ENCODE measurements at regions not wholly inside any gene's neighbourhood (a gene's known extent, or its start where the extent isn't known, plus 50 kb on each side); places are given as distances from the start of the nearest gene placed in this dataset.

DNA sequence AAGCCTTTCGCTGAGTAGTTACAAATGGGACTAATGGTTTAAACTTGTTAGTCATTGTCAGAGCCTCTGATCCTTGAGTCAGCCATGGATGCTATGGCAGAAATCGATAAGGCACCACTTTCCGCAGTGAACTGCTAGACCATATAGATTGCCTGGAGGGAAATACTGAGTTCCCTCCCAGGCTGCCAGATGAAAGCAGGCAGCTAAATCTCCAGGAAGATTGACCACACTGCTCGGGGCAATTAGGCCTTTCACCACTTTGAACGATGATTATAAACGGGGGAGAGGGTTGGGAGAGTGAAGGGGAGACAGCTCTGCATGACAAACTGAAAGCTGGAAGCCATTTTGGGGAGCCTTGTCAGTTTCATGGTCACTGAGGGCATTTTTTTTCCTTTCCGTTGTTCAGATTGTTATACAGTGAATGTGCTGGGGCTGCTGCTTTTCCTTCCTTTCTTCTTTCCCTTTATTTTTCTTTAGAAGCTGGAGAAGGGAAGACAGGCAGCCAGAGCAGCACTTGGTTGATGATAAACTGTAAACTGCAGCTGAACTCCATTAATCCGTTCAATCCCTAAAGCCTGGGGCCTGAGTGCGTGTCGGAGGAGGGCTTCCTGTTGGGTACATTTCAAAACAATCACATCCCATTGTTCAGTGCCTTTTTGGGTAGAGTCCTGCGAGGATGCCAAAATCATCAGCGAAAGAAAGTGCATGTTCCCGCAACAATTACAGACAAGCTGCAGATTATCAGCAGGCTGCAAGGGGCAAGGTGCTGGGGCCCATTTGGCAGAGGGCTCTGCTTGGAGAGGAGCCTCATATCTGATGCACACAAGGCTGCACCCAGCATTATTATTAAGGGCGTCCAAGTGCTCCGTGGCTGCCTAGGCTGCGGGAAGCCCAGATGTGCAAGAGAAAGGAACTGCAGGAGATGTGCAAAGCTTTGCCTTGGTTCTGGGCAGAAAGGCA lies 308.4 kb downstream of the PSAT1 start:
- DNase-seq (ENCODE audit: low spot score) = no peak

DNA sequence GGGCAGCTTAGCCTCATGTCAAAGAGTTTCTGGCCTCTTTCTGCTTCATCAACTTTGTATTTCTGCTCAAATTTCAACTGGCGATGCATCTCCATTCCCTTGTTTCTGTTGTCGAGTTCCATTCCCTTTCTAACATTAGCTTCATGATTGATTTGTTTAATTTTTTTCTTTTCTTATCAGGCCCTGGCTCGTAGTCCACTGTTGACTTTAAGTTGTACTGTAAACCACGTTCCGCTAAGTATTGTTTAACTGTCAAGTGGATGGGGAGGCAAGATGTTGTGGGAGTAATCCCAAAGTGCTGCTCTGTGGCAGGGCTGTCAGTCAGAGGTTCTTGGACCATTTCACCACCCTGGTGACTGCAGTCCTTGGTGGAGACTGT lies 309.1 kb downstream of the PSAT1 start:
- DNase-seq (ENCODE audit: low spot score) = no peak

DNA sequence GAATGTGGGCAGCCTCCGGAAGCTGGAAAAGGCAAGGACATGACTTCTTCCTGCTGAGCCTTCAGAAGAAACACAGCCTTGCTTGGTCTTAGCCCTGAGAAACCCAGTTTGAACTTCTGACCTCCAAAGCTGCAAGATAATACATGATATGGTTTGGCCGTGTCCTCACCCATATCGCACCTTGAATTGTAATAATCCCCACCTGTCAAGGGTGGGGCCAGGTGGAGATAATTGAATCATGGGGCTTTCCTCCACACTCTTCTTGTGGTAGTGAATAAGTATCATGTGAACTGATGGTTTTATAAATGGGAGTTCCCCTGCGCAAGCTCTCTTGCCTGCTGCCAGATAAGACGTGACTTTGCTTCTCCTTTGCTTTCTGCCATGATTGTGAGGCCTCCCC lies 310.9 kb downstream of the PSAT1 start:
- no peak for DNase-seq (ENCODE audit: low spot score)

DNA sequence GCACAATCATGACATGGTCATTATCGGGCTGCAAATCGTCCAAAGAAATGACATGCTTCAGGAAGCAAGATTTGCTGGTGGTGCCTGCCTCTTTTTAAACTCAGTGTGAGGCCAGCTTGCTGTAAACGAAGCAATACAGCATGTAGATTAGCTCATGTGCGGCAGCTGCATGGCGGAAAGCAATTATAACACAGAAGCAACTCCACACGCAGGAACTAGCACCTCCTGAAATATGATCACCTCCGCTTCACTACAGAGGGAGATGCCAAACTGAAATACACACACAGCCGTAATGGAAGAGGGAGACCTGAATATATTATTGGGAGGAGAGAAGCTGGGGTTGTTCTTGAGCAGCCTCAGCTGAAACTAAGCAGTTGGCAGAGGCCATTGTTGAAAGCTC lies 312.5 kb downstream of the PSAT1 start:
- no peak for DNase-seq (ENCODE audit: low spot score)

DNA sequence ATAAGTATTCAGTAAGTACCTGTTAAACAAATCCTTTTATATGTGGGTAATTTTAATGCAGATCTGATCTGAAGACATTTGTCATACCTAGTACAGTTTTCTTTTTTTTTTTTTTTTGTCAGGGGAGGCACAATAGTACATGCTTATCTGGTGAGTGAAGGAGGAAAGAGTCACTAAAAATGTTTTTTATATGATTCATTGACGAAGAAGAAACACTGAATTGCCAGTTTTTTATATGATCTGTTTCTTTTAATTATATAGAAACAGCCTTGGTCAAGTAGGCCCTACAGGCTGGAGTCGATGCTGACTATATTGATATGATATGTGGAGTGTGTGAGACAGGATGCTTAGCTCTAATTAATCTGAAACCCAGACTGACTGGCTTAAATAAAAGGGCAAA lies 315.2 kb downstream of the PSAT1 start:
- no peak for DNase-seq (ENCODE audit: low spot score)

DNA sequence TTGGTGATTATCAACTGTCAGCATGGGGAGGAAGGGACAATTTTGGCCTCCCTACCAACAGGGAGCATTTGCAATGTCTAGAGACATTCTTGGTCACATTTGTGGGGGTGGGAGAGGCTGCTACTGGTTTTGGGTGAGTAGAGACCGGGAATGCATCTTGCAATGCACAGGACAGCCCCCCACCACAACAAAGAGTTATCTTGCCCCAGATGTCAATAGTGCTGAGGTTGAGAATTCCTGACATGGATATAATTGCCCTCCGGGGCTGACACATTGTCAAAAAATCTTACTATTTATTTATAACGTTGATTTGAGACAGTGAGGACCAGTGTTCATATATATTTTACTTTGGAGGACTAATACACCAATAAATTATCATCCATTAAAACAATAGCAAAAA lies 316.1 kb downstream of the PSAT1 start:
- no peak for DNase-seq (ENCODE audit: low spot score)

DNA sequence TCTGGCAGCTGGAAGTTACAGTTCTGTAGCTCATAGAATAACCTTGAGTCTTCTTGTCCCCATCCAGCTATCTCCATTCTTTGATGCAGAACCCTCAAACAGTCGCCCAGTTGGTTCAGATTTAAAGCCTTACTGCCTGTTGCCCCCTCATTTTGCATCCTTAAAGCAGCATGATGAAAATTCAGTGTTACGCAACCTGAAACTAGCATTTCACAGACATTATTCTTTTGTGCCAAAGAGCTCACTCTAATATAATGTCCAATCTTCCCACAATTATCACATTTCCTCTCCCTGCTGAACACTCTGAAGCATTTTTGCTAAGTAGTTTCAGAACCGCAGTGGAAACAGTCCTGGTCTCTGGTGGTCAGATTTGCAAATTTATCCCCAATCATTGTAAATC lies 318.0 kb downstream of the PSAT1 start:
- no peak for DNase-seq (ENCODE audit: low spot score)

DNA sequence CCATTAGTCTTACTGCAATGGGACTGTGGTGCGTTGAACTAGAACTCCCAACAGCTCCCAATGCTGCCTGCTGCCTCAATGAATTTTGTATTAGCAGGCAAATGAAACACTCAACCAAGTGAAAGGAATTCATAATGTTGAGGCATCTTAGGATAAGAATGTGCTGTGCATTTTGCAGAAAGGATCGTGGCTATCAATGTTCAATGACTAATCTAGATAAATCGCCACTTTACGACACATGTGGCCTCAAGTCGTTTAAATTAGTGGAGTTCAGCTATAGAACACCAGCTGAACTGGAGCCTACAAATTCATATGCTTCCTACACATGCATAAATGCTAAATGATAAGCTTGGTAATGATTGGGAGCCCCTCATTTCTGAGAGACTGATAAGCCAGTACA lies 318.4 kb downstream of the PSAT1 start:
- no peak for DNase-seq (ENCODE audit: low spot score)

DNA sequence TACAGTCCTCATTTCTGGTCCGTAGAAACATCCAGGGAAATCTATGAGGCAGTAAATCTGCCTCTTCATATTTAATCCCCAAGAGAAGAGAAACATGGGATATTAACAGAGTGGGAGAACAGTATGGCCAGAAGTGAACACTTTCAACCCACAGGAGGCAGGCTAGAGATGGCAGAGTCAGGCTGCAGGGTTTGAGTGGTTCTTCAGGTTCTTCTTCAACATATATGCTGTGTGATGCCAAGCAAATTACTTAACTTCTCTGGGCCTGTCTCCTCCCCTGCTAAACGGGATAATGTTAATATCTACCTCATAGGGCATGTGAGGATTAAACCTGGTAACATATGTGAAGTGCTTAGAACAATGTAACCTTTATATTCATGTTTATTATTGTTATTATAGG lies 321.8 kb downstream of the PSAT1 start:
- DNase-seq (ENCODE audit: low spot score) = no peak

DNA sequence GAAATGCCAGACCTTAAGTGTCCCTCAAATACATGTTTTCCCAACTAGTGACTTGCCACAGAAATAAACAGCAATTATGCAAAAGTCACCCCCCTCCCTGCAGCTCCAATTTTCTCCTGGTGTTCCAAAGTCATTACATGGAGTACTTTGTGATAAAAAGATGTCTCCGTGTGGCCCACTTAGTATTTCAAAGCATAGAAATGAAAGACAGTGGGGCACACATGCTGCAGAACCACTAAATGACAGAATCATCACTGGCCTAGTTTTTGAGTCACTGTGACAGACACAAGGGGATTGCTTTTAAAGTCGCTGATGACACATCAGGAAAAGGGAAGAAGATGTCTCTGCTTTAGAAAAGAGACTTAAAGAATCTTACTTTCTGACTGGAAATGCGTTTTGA lies 323.4 kb downstream of the PSAT1 start:
- DNase-seq (ENCODE audit: low spot score) = no peak

DNA sequence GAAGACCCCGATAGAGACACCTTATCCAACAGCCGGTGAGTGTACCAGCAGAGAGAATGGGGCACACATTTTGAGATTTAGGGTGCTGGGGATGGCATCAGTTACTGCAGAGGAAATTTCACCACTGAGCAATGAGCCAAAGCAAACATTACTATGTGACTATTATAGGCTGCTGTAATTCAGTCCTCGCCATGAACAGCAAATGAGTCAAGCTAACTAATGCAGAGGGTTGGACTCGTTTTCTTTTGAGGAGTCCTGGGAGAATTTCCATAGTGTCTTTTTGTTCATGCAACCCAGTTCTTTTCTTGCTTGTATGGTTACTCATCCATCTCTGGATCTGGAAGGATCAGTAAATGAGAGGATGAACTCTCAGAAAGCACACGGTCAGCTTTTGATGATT lies 323.8 kb downstream of the PSAT1 start:
- DNase-seq (ENCODE audit: low spot score) = no peak

DNA sequence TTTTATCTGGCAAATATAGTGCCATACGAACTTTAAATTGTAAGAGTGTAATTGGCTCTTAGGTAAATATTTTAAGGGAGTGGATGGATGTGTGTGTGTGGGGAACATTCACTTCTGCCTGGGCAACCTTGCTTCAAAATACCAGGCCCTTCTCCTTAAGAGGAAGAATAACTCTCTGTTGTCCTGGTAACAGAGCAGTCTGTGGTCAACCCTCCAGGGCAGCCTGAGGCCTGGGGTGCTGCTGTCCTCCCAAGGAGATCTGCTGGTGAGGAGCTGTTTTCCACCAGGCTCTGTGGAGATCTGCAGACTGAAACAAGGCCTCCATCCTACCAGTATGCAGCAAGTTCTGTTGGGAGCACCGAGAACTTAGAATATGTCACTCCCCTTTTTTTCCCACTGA lies 325.2 kb downstream of the PSAT1 start:
- DNase-seq (ENCODE audit: low spot score) = no peak

DNA sequence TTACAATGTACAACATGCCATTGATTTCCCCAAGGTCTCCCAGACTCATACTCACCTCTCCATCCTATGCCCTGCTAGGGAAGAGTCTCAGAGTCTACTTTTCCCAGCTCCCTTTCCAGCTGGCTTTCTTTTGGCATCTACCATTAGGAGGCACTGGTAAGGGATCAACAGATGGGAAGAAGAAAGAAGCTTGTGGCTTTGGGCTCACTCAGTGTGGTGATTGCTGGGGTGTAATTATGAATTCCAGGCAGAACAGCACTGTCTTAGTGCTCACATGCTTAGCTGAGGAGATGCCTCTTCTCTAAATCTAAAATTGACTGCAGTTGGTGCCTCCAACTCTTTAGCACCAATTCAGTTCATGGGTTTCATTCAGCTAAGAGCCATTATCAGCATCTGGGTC lies 330.0 kb downstream of the PSAT1 start:
- no peak for DNase-seq (ENCODE audit: low spot score)

DNA sequence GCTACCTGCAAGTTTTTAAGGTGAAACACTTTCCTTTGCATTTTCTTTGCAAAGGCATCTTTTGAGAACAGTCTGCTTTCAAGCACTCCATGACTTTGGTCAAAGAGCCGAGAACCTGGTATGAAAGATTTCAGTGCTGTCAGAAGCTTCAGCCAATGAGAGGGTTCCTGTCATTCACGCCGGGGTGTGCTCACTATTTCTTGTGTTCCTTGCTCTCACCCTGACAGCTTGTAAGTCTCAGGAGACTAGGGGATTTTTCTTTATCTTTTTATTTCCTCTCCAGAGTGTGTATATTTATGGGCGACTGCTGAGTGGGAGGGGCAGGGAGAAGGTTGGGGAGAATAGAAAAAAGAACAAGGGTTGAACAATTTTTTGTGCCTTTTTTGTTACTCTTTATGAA lies 334.0 kb downstream of the PSAT1 start:
- DNase-seq (ENCODE audit: low spot score) = no peak

DNA sequence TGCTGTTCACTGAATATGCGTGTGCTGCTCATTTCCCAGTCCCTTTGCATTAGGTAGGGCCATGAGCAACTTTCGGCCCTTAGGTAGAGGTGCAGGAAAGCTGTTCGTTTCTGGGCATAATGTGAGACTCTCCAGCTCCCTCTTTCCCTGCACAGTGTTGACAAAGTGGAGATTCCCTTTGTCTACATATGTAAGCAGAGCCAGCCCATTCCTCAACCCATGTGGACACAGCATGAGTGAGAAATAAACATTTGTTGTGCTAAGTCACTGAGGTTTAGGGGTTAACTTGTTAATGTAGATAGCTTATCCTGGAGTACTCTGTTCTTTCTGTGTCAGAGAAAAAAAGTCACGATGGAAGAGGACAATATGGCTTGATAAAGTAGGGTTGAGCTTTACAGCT lies 343.8 kb downstream of the PSAT1 start:
- DNase-seq (ENCODE audit: low spot score) = no peak

DNA sequence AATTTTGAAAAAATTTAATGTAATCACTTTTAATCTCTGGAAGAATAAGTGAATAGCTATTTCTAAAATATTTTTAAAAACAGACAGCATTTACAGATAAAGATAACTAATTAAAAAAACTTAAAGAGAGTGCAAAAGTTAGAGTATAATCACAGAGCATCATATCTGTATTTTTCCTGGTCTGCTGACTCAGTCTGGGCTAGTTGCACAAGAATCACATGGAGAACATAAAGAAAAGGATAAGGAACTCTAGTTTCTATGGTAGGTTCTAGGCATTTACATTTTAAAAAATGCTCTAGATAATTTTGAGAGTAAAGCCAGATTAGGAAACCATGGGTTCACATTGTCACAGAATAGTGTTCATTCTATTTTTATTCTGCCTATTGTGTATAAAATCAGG lies 347.4 kb downstream of the PSAT1 start:
- DNase-seq (ENCODE audit: low spot score) = no peak

DNA sequence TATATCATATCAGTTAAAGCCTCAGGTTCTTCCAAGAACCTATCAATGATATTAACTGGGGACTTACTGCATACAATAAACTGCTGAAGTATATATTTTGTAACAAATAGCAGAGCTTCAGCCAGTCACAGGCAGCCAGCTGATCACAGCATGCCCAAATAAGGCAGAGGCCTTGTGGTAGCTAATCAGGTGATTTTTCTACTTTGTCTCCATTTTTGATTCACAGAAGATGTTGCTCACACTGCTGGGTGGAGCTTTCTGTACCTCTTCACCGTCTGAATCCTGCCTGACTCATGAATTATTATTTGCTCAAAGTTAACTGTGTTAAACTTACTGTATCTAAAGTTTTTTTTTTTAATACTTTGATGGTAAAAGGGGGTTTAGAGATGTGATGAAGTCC lies 357.4 kb downstream of the PSAT1 start:
- no peak for DNase-seq (ENCODE audit: low spot score)

DNA sequence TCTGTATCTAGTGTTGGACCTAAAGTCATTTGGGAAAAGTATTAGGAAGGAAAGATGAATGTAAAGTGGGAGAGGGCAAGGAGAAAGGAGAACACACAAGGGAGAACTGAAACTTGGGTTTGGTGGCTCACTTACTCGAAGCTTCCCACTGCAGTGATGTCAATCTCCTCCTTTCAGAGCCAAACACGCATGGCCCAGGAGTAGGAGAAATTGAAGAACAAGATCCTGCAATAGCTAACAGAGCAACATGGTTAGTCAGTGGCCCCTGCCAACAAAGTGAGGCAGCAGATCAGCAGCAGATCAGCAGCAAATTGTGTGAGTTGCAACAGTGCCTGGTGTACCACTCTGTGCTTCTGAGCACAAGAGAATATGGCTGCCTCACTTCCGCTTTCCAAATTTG lies 366.4 kb downstream of the PSAT1 start:
- DNase-seq (ENCODE audit: low spot score) = no peak

DNA sequence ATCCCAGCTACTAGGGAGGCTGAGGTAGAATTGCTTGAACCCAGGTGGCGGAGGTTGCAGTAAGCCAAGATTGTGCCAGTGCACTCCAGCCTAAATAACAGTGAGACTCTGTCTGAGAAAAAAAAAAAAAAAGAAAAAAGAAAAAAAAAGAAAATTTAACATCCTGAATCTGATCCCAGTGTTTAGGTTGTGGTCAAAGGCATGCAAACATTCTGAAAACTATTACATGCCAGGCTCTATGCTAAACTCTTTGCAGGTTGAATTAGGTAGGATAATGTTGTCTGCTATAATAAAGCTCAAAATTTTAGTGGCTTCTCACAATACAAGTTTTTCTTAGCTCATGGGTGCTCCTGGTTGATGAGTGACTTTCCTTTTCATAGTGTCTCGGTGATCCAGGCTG lies 367.4 kb downstream of the PSAT1 start:
- DNase-seq (ENCODE audit: low spot score) = no peak

DNA sequence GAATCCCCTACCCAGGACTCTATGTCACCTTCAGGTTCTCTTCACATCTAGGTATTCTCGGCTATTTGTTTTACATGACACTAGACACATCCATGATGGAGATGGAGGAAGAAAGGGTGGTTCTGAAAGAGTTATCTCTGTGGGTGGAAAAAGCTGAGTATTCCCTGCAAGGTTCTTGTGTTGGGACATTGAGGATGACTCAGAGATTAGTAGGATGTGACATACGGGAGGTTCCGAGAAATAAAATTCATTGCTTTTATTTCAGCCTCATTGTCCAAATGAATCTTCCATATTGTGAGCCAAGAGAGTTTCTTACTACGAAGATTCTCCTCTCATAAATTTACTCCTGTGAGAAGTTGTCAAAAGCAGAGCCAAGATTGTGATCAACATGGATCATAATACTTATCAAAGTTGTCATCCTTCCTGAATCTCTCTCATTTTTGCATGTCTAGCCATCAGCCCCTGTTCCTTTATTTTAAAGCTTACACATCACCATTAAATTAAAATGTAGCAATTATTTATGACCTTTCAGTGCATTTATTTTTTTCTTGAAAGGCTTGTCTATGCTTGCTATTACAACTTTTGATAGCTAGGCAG lies 370.0 kb downstream of the PSAT1 start:
- DNase-seq (ENCODE audit: low spot score) = no peak

DNA sequence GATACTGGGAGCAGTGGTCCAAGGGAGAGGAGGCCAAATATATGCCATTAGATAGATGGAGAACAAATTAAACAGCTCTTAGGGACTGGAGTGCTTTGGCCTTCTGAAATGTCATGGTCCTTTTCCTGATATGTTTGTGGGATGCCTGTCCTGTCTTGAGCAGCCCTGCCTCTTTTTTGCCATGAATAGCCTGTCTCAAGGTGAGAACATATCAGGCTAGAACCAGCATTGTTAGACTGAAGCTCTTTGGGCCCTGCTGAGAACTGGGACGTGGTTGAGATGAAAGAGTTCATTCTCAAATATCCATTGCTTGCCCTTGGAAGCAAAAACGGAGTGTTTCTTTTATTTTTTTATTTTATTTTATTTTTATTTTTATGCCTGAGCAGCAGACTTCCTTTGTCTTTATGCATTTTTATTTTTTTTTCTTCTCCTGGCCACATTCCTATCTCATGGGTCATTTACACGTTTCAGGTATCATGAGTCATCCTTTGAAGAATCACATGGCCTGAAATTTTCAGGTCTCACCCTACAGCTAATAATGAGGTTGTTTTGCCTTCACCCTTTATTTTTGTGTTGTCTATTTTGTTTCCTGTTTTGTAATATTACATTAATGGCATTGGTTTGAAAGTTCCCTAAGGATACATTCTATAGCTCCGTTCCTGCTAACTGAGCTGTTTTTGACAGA lies 371.4 kb downstream of the PSAT1 start:
- peak; percentile 89 for DNase-seq (ENCODE audit: low spot score)

DNA sequence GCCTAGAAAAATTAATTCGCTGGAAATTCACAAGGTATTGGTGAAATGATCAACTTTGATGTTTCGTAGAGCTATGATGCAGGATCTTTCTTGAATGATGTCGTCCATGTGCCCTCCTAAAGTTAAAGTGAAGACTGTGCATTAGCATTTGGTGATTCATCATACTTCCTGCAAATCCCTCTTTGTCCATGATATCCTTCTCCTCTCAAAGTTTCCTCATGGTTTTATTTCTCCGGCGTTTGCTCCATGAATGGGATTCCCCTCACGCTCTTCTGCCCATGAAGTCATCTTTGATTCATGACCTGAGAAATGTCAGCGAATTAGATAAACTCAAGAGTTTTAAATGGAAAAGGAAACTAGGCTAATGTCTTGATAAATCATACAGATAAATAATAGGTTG lies 372.7 kb downstream of the PSAT1 start:
- no peak for DNase-seq (ENCODE audit: low spot score)

DNA sequence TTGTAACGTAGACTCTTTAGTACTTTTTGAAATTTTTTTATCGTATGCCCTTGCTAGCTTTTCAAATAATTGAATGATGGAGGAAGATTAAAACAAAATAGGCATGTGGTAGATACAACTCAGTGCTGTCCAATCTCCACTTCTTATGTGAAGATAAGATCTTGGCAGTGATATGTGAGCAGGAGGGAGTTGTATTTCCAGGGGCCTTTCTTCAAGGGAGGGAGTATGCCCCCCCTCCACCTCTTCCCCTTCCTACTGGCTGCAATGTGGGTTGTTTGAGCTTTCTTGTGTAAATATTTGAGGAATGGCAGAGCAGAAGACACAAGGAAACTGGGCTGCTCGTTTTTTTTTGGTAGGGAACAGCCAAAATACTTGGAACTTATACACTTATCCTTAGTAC lies 374.9 kb downstream of the PSAT1 start:
- DNase-seq (ENCODE audit: low spot score) = no peak

All from SW480 (cell line).